Upper lobe of left lung (tissue), 6 donors: ENCODE measurements at regions not wholly inside any gene's neighbourhood (a gene's known extent, or its start where the extent isn't known, plus 50 kb on each side); places are given as distances from the start of the nearest gene placed in this dataset.

Experiments
- ATAC-seq, 2 donors: fragments of 200-7000 bp; cut with Tn5 transposase; one replicate each; pipeline ENCODE4 v1.9.1; 2022; ENCODE audit warnings: mild to moderate bottlenecking in 2 of 2, moderate library complexity in 2 of 2; ENCODE audit not compliant: low FRiP score in 2 of 2
- DNase-seq, 2 donors: peaks; one replicate each; pipeline ENCODE4 v3.0.0-alpha.2; 2019 to 2020
- H3K27ac ChIP-seq, 4 donors: fragments of 200-600 bp; sonication (generic); one replicate each; pipeline ENCODE4 v1.5.1; 2016 to 2019
- H3K27me3 ChIP-seq, 4 donors: fragments of 200-600 bp; sonication (generic); one replicate each; pipeline ENCODE4 v1.5.1; 2017 to 2019
- H3K36me3 ChIP-seq, 4 donors: fragments of 200-600 bp; sonication (generic); one replicate each; pipeline ENCODE4 v1.5.1; 2016 to 2019
- H3K4me1 ChIP-seq, 4 donors: fragments of 200-600 bp; sonication (generic); one replicate each; pipeline ENCODE4 v1.5.1; 2018 to 2019
- H3K4me3 ChIP-seq, 4 donors: fragments of 200-600 bp; sonication (generic); one replicate each; pipeline ENCODE4 v1.5.1; 2017 to 2019; ENCODE audit warnings: mild to moderate bottlenecking in 2 of 4, moderate library complexity in 1 of 4
- H3K9me3 ChIP-seq, 4 donors: fragments of 200-600 bp; sonication (generic); one replicate each; pipeline ENCODE4 v1.5.1; 2018 to 2019
- CTCF ChIP-seq, 6 experiments: fragments of 450-650 bp in 4 of 6; fragments of 200-600 bp in 2 of 6; sonication (generic) in 2 of 6; IDR thresholded peaks; one replicate each; pipeline ENCODE4 v1.5.1; 2016 to 2019; ENCODE audit warnings: antibody characterized with exemption in 6 of 6
- EP300 ChIP-seq, 4 donors: sonication (generic); formaldehyde crosslinking; IDR thresholded peaks; one replicate each; pipeline ENCODE4 v1.5.1; 2017; ENCODE audit warnings: antibody characterized with exemption in 4 of 4, control low read depth in 2 of 4
- POLR2A ChIP-seq, 4 donors: fragments of 450-650 bp; IDR thresholded peaks; one replicate each; pipeline ENCODE4 v1.5.1; 2016 to 2017; ENCODE audit warnings: antibody characterized with exemption in 4 of 4, mild to moderate bottlenecking in 2 of 4
- POLR2AphosphoS5 ChIP-seq, 2 donors: sonication (generic); formaldehyde crosslinking; IDR thresholded peaks; one replicate each; pipeline ENCODE4 v1.5.1; 2017; ENCODE audit warnings: antibody characterized with exemption in 2 of 2
- whole genome bisulfite sequencing, 2 donors: methylation state at CpG; one replicate each; pipeline ENCODE4 v1.1.5; 2017 to 2018; 5-methylcytosine and 5-hydroxymethylcytosine counted together
- donor health status: DM: no; HTN: no; CAD: no; lungs with moderate emphysema.
- donor health status: DM: no; HTN: yes; CAD: no; lungs with severe emphysema.

- ATAC-seq = peak; percentile 61 to 80
- Histone ChIP-seq H3K4me1 (peaks cover 0 to 15% (median 8%) of the 10 kb centered on the region in 4 donors), H3K9me3 (no peaks in the 10 kb centered on the region), H3K27ac (peak overlapping the region in 3 of 4 donors; percentile 8 to 59 (median 50)), H3K4me3 (no peak overlapping the region), H3K36me3 (no peaks in the 10 kb centered on the region), H3K27me3 (no peaks in the 10 kb centered on the region)
- 39 to 50% methylated on average over 8 to 9 of the region's 9 CpGs for WGBS, 2 donors
- peak in 1 of 2 donors; percentile 44 for DNase-seq
- TF ChIP-seq POLR2AphosphoS5 (IDR thresholded peaks at IDR 0.05) (peak; percentile 30 to 81), CTCF (IDR thresholded peaks at IDR 0.05) (no peak), EP300 (IDR thresholded peaks at IDR 0.05) (peak in 2 of 4 donors; percentile 70 to 93), POLR2A (IDR thresholded peaks at IDR 0.05) (no peak)
These were observed 684.3 kb downstream of the QKI start for GRCh38 chr6:164098857-164099267.

GRCh38 chr6:164097551-164098398 is 683.3 kb downstream of the QKI start:
- no peaks in the 10 kb centered on the region for H3K27me3 ChIP-seq
- H3K27ac ChIP-seq = peak overlapping the region in 3 of 4 donors; percentile 50 to 59 (median 53)
- 38 to 46% methylated on average over 11 of the region's 11 CpGs for WGBS, 2 donors
- H3K4me1 ChIP-seq = peaks cover 0 to 15% (median 8%) of the 10 kb centered on the region in 4 donors
- TF ChIP-seq POLR2AphosphoS5 (IDR thresholded peaks at IDR 0.05) (peak; percentile 71 to 80), CTCF (IDR thresholded peaks at IDR 0.05) (no peak), POLR2A (IDR thresholded peaks at IDR 0.05) (no peak), EP300 (IDR thresholded peaks at IDR 0.05) (peak in 2 of 4 donors; percentile 33 to 66)
- no peaks in the 10 kb centered on the region for H3K36me3 ChIP-seq
- H3K4me3 ChIP-seq = no peak overlapping the region
- H3K9me3 ChIP-seq = no peaks in the 10 kb centered on the region
- DNase-seq = no peak
- peak; percentile 65 to 69 for ATAC-seq

GRCh38 chr6:164097056-164097455 is 682.5 kb downstream of the QKI start:
- Histone ChIP-seq H3K4me1 (peaks cover 0 to 15% (median 8%) of the 10 kb centered on the region in 4 donors), H3K27ac (peak overlapping the region in 3 of 4 donors; percentile 50 to 59 (median 53)), H3K9me3 (no peaks in the 10 kb centered on the region), H3K36me3 (no peaks in the 10 kb centered on the region), H3K4me3 (no peak overlapping the region), H3K27me3 (no peaks in the 10 kb centered on the region)
- TF ChIP-seq POLR2A (IDR thresholded peaks at IDR 0.05) (no peak), EP300 (IDR thresholded peaks at IDR 0.05) (no peak), POLR2AphosphoS5 (IDR thresholded peaks at IDR 0.05) (no peak)
- WGBS, 2 donors = 68 to 91% methylated on average over 4 of the region's 4 CpGs
- DNase-seq = no peak
- ATAC-seq = no peak

GRCh38 chr6:164095056-164095455 is 680.5 kb downstream of the QKI start:
- Histone ChIP-seq H3K27ac (no peak overlapping the region), H3K4me1 (peaks cover 0 to 15% (median 8%) of the 10 kb centered on the region in 4 donors), H3K36me3 (no peaks in the 10 kb centered on the region), H3K9me3 (no peaks in the 10 kb centered on the region), H3K27me3 (no peaks in the 10 kb centered on the region), H3K4me3 (no peak overlapping the region)
- DNase-seq = no peak
- TF ChIP-seq CTCF (IDR thresholded peaks at IDR 0.05) = no peak
- TF ChIP-seq EP300 (IDR thresholded peaks at IDR 0.05) = no peak
- no peak for TF ChIP-seq POLR2AphosphoS5 (IDR thresholded peaks at IDR 0.05)
- TF ChIP-seq POLR2A (IDR thresholded peaks at IDR 0.05) = no peak
- 89 to 97% methylated on average over 3 of the region's 3 CpGs for WGBS, 2 donors
- no peak for ATAC-seq

- no peak for ATAC-seq
- H3K27me3 ChIP-seq = no peaks in the 10 kb centered on the region
- H3K4me1 ChIP-seq = peaks cover 0 to 2% (median 0%) of the 10 kb centered on the region in 4 donors
- no peak overlapping the region for H3K27ac ChIP-seq
- no peaks in the 10 kb centered on the region for H3K36me3 ChIP-seq
- 70 to 71% methylated on average over 3 of the region's 3 CpGs for WGBS, 2 donors
- TF ChIP-seq EP300 (IDR thresholded peaks at IDR 0.05) (no peak), POLR2A (IDR thresholded peaks at IDR 0.05) (no peak), CTCF (IDR thresholded peaks at IDR 0.05) (no peak), POLR2AphosphoS5 (IDR thresholded peaks at IDR 0.05) (no peak)
- no peak for DNase-seq
- no peaks in the 10 kb centered on the region for H3K9me3 ChIP-seq
- H3K4me3 ChIP-seq = no peak overlapping the region
These were observed 673.4 kb downstream of the QKI start for GRCh38 chr6:164087870-164088269.
